IMR-90 (cell line): ENCODE measurements at regions not wholly inside any gene's neighbourhood (a gene's known extent, or its start where the extent isn't known, plus 50 kb on each side); places are given as distances from the start of the nearest gene placed in this dataset.

ENCODE experiments used
- ATAC-seq: fragments of 200-7000 bp; cut with Tn5 transposase; 2 replicates; pipeline ENCODE4 v1.9.1; 2020; ENCODE audit warnings: low read depth, mild to moderate bottlenecking, moderate library complexity
- BruUV-seq: library from RNA; stranded (reverse); fragments of 400-500 nt; replicated peaks from 2 replicates; lab custom pipeline; 2021; lab: Mats Ljungman, UMichigan
- CTCF ChIA-PET: fragments of 300-600 bp; formaldehyde crosslinking; extraction: SDS; loops from one replicate; lab custom pipeline; 2021; ENCODE audit warnings: antibody characterized with exemption; lab: Yijun Ruan, JAX
- POLR2A ChIA-PET: fragments of 300-600 bp; sonication (Branson Sonifier 250); formaldehyde crosslinking; loops from one replicate; lab custom pipeline; 2022; ENCODE audit warnings: antibody characterized with exemption; ENCODE audit not compliant: unreplicated experiment; lab: Charles Lee
- DNase-seq: peaks from one replicate; pipeline ENCODE4 v3.0.0; 2013
- H2AFZ ChIP-seq: replicated peaks from 2 replicates; pipeline ENCODE3; 2013; ENCODE audit warnings: low read length, mild to moderate bottlenecking; ENCODE audit not compliant: poor library complexity
- H2AK5ac ChIP-seq: 2 replicates; pipeline ENCODE4 v1.6.1; 2013; ENCODE audit warnings: low read depth, low read length, inconsistent platforms
- H2AK9ac ChIP-seq: replicated peaks from 2 replicates; pipeline ENCODE3; 2013; ENCODE audit warnings: mild to moderate bottlenecking, low read depth, low read length, moderate library complexity; ENCODE audit not compliant: poor library complexity
- H2BK120ac ChIP-seq: 2 replicates; pipeline ENCODE4 v1.6.1; 2013; ENCODE audit warnings: low read depth, low read length, inconsistent platforms
- H2BK15ac ChIP-seq: 3 replicates; pipeline ENCODE4 v1.6.1; 2013; ENCODE audit warnings: low read depth, low read length, inconsistent platforms
- H2BK20ac ChIP-seq: 2 replicates; pipeline ENCODE4 v1.6.1; 2013; ENCODE audit warnings: low read depth, mild to moderate bottlenecking, inconsistent platforms, low read length, moderate library complexity
- H2BK5ac ChIP-seq: 2 replicates; pipeline ENCODE4 v1.6.1; 2013; ENCODE audit warnings: mild to moderate bottlenecking, low read depth, low read length, inconsistent platforms; ENCODE audit not compliant: poor library complexity, severe bottlenecking
- H3K14ac ChIP-seq: replicated peaks from 2 replicates; pipeline ENCODE4 v1.6.1; 2013; ENCODE audit warnings: low read depth, low read length, inconsistent platforms
- H3K18ac ChIP-seq: 2 replicates; pipeline ENCODE4 v1.6.1; 2013; ENCODE audit warnings: low read depth, low read length, control low read depth
- H3K23ac ChIP-seq: 2 replicates; pipeline ENCODE4 v1.6.1; 2013; ENCODE audit warnings: low read depth, low read length, inconsistent platforms
- H3K27ac ChIP-seq: 2 replicates; pipeline ENCODE4 v1.5.1; 2013; ENCODE audit warnings: mild to moderate bottlenecking, control low read depth, low read length; ENCODE audit not compliant: insufficient read depth
- H3K27me3 ChIP-seq: 2 replicates; pipeline ENCODE4 v1.6.1; 2013; ENCODE audit warnings: low read length; ENCODE audit not compliant: control insufficient read depth, insufficient read depth
- H3K36me3 ChIP-seq: 2 replicates; pipeline ENCODE4 v1.6.1; 2013; ENCODE audit warnings: low read length, mixed read lengths; ENCODE audit not compliant: control insufficient read depth, insufficient read depth
- H3K4ac ChIP-seq: 2 replicates; pipeline ENCODE4 v1.6.1; 2013; ENCODE audit warnings: low read depth, low read length, inconsistent platforms
- H3K4me1 ChIP-seq: 2 replicates; pipeline ENCODE4 v1.6.1; 2013; ENCODE audit warnings: low read length, mixed read lengths; ENCODE audit not compliant: control insufficient read depth, insufficient read depth
- H3K4me2 ChIP-seq: 2 replicates; pipeline ENCODE4 v1.6.1; 2013; ENCODE audit warnings: low read depth, mild to moderate bottlenecking, control low read depth, low read length, moderate library complexity
- H3K4me3 ChIP-seq: 2 replicates; pipeline ENCODE4 v1.5.1; 2013; ENCODE audit warnings: low read depth, mild to moderate bottlenecking, control low read depth, low read length, moderate library complexity; ENCODE audit not compliant: insufficient read depth
- H3K56ac ChIP-seq: 2 replicates; pipeline ENCODE4 v1.6.1; 2013; ENCODE audit warnings: low read length, inconsistent platforms; ENCODE audit not compliant: insufficient read depth; ENCODE audit errors: extremely low read depth
- H3K79me1 ChIP-seq, 2 experiments: 2 replicates each; pipeline ENCODE4 v1.6.1; 2013; ENCODE audit warnings: low read length in 2 of 2, inconsistent platforms in 1 of 2, low read depth in 1 of 2
- H3K9ac ChIP-seq: 2 replicates; pipeline ENCODE4 v1.6.1; 2013; ENCODE audit warnings: low read depth, low read length, control low read depth
- H3K9me1 ChIP-seq: 2 replicates; pipeline ENCODE4 v1.6.1; 2013; ENCODE audit warnings: low read length, inconsistent platforms; ENCODE audit not compliant: insufficient read depth
- H3K9me3 ChIP-seq: 2 replicates; pipeline ENCODE4 v1.6.1; 2013; ENCODE audit warnings: low read length; ENCODE audit not compliant: control insufficient read depth, insufficient read depth
- H4K20me1 ChIP-seq: 2 replicates; pipeline ENCODE4 v1.6.1; 2013; ENCODE audit warnings: low read length, inconsistent platforms; ENCODE audit not compliant: insufficient read depth
- H4K5ac ChIP-seq: 2 replicates; pipeline ENCODE4 v1.6.1; 2013; ENCODE audit warnings: mild to moderate bottlenecking, low read depth, low read length, control low read depth
- H4K8ac ChIP-seq, 2 experiments: 2 replicates each; pipeline ENCODE4 v1.6.1; 2013; ENCODE audit warnings: low read depth in 2 of 2, low read length in 2 of 2, control low read depth in 1 of 2, inconsistent platforms in 1 of 2
- H4K91ac ChIP-seq: 2 replicates; pipeline ENCODE4 v1.6.1; 2013; ENCODE audit warnings: low read depth, low read length, inconsistent platforms; ENCODE audit not compliant: insufficient read depth
- CHD1 ChIP-seq: IDR thresholded peaks from 2 replicates; pipeline ENCODE4 v1.6.1; 2012; ENCODE audit warnings: low read depth, low read length, improper control_type of control experiment
- ELK1 ChIP-seq: fragments of 150-350 bp; IDR thresholded peaks from 2 replicates; pipeline ENCODE4 v1.6.1; 2016; ENCODE audit warnings: low read depth, mild to moderate bottlenecking, low read length, moderate library complexity, borderline replicate concordance
- FOS ChIP-seq: fragments of 150-350 bp; IDR thresholded peaks from 2 replicates; pipeline ENCODE4 v1.6.1; 2016; ENCODE audit warnings: low read depth, low read length
- MAFK ChIP-seq: IDR thresholded peaks from 2 replicates; pipeline ENCODE4 v1.6.1; 2012; ENCODE audit warnings: low read depth, low read length, improper control_type of control experiment
- MAZ ChIP-seq: IDR thresholded peaks from 2 replicates; pipeline ENCODE4 v1.6.1; 2012; ENCODE audit warnings: low read depth, mild to moderate bottlenecking, low read length, improper control_type of control experiment, moderate library complexity, borderline replicate concordance
- NFE2L2 ChIP-seq: fragments of 150-350 bp; IDR thresholded peaks from 2 replicates; pipeline ENCODE4 v1.6.1; 2016; ENCODE audit warnings: low read depth, mild to moderate bottlenecking, low read length
- POLR2A ChIP-seq: IDR thresholded peaks from 2 replicates; pipeline ENCODE4 v1.6.1; 2012; ENCODE audit warnings: mild to moderate bottlenecking, low read depth, low read length
- RAD21 ChIP-seq: IDR thresholded peaks from 2 replicates; pipeline ENCODE4 v1.6.1; 2012; ENCODE audit warnings: low read length, improper control_type of control experiment
- RFX5 ChIP-seq: IDR thresholded peaks from 2 replicates; pipeline ENCODE4 v1.8.0; 2012; ENCODE audit warnings: low read depth, mild to moderate bottlenecking, low read length, moderate library complexity
- SMC3 ChIP-seq: fragments of 150-350 bp; IDR thresholded peaks from 2 replicates; pipeline ENCODE4 v1.6.1; 2016; ENCODE audit warnings: low read depth, mild to moderate bottlenecking, antibody characterized with exemption, low read length, moderate library complexity
- dilution Hi-C: fragments of 300-500 bp; cut with HindIII; formaldehyde crosslinking; loops from one replicate; pipeline ENCODE4 v1.14.3; 2018; ENCODE audit warnings: low sequenced_read_pairs; ENCODE audit not compliant: unreplicated experiment
- in situ Hi-C: fragments of 300-500 bp; cut with MboI; formaldehyde crosslinking; loops from 3 replicates; pipeline ENCODE4 v1.14.3; 2019; ENCODE audit warnings: low sequenced_read_pairs, inconsistent platforms, mixed read lengths
- intact Hi-C: fragments of 100-400 bp; cut with micrococcal nuclease; formaldehyde crosslinking; loops from 2 replicates; pipeline ENCODE4 v1.10.0; 2022
- TF ChIP-seq, protein P1 (sequence below): conservative IDR thresholded peaks from 2 replicates; pipeline ENCODE4 v1.5.1; 2012; ENCODE audit warnings: mild to moderate bottlenecking, low read depth, low read length, improper control_type of control experiment

DNA sequence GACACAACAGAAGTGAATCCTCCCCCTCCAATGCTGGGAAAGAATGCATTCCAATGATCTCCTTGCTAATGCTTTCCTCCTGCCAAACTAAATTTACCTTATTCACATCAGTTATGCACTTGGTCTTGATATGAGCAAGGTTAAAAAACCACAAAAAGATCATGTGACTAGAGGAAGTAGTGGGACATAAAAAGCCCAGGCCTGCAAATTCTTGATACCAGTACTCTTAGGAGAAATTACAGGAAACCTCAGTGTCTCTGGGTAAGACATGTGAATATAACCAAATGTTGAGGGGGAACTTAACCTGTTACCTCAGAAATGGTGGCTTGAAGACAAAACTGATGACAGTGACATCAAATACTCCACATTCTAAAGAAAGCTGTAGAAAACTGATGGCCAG, 427.1 kb downstream of the RPS29 start:
- dilution Hi-C loops: no loop called here

More for the DNA sequence above, 427.1 kb downstream of the RPS29 start:
- POLR2A ChIA-PET: no interaction called here
- no TSS peak for BruUV-seq
- Histone ChIP-seq H2BK15ac (no peak overlapping the region), H3K56ac (no peak overlapping the region), H2AK9ac (no peak overlapping the region), H3K4ac (no peak overlapping the region), H3K23ac (no peak overlapping the region), H3K4me3 (no peak overlapping the region), H2AFZ (no peak overlapping the region), H2AK5ac (no peak overlapping the region), H4K8ac (no peak overlapping the region), H2BK20ac (no peak overlapping the region), H3K4me1 (no peaks in the 10 kb centered on the region), H3K9ac (no peak overlapping the region), H3K27ac (no peak overlapping the region), H4K20me1 (no peaks in the 10 kb centered on the region), H3K79me1 (no peaks in the 10 kb centered on the region), H3K9me1 (no peaks in the 10 kb centered on the region), H2BK5ac (no peak overlapping the region), H4K5ac (no peak overlapping the region), H3K27me3 (no peaks in the 10 kb centered on the region), H3K14ac (no peak overlapping the region), H2BK120ac (no peak overlapping the region), H3K18ac (no peak overlapping the region), H3K4me2 (no peak overlapping the region), H4K91ac (no peak overlapping the region), H3K36me3 (no peaks in the 10 kb centered on the region), H3K9me3 (peaks cover 3% of the 10 kb centered on the region; the same call in 1 of the 2 replicates)
- ATAC-seq (no peak), DNase-seq (no peak)
- intact Hi-C loops: no loop called here
- in situ Hi-C loops: no loop called here
- TF ChIP-seq ELK1: no peak
- TF ChIP-seq, protein P1, sequence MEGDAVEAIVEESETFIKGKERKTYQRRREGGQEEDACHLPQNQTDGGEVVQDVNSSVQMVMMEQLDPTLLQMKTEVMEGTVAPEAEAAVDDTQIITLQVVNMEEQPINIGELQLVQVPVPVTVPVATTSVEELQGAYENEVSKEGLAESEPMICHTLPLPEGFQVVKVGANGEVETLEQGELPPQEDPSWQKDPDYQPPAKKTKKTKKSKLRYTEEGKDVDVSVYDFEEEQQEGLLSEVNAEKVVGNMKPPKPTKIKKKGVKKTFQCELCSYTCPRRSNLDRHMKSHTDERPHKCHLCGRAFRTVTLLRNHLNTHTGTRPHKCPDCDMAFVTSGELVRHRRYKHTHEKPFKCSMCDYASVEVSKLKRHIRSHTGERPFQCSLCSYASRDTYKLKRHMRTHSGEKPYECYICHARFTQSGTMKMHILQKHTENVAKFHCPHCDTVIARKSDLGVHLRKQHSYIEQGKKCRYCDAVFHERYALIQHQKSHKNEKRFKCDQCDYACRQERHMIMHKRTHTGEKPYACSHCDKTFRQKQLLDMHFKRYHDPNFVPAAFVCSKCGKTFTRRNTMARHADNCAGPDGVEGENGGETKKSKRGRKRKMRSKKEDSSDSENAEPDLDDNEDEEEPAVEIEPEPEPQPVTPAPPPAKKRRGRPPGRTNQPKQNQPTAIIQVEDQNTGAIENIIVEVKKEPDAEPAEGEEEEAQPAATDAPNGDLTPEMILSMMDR: no peak
- no peak for TF ChIP-seq POLR2A
- TF ChIP-seq NFE2L2: no peak
- TF ChIP-seq RFX5: no peak
- TF ChIP-seq MAFK: no peak
- no peak for TF ChIP-seq MAZ
- TF ChIP-seq SMC3: no peak
- TF ChIP-seq RAD21: no peak
- TF ChIP-seq FOS: no peak
- TF ChIP-seq CHD1: no peak
- CTCF ChIA-PET: no interaction called here
